Thyroid gland (tissue), 4 donors: ENCODE measurements at regions not wholly inside any gene's neighbourhood (a gene's known extent, or its start where the extent isn't known, plus 50 kb on each side); places are given as distances from the start of the nearest gene placed in this dataset.

ENCODE experiments used
- POLR2A ChIP-seq, 2 donors: fragments of 450-650 bp; IDR thresholded peaks; one replicate each; pipeline ENCODE4 v1.6.1; 2017; ENCODE audit warnings: antibody characterized with exemption in 2 of 2, mild to moderate bottlenecking in 2 of 2, moderate library complexity in 1 of 2
- TF ChIP-seq, protein P1 (sequence below), 6 experiments: fragments of 200-600 bp in 3 of 6; fragments of 450-650 bp in 3 of 6; sonication (generic) in 3 of 6; IDR thresholded peaks; one replicate each; pipeline ENCODE4 v1.5.1; 2016 to 2019; ENCODE audit warnings: antibody characterized with exemption in 6 of 6, mild to moderate bottlenecking in 2 of 6, inconsistent platforms in 1 of 6, moderate library complexity in 1 of 6

DNA sequence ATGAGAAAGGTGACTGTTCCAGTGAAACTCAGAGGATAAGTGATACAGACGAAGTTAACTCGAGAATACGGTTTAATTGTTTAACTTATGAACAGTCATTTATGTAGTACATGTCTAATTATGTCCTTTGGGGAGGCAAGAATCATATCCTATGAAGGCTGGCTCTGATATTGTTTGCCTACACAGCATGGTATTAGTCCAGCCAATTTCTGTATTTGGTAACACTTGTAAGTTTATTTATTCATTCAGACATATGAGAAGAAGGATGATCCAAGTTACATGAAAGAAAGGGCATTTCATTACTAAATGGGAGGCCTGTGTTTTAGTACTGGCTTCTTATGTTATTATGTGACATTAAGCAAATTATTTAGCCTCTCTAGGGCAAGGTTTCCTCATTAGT is 199.7 kb downstream of the NNT start:
- TF ChIP-seq, protein P1, sequence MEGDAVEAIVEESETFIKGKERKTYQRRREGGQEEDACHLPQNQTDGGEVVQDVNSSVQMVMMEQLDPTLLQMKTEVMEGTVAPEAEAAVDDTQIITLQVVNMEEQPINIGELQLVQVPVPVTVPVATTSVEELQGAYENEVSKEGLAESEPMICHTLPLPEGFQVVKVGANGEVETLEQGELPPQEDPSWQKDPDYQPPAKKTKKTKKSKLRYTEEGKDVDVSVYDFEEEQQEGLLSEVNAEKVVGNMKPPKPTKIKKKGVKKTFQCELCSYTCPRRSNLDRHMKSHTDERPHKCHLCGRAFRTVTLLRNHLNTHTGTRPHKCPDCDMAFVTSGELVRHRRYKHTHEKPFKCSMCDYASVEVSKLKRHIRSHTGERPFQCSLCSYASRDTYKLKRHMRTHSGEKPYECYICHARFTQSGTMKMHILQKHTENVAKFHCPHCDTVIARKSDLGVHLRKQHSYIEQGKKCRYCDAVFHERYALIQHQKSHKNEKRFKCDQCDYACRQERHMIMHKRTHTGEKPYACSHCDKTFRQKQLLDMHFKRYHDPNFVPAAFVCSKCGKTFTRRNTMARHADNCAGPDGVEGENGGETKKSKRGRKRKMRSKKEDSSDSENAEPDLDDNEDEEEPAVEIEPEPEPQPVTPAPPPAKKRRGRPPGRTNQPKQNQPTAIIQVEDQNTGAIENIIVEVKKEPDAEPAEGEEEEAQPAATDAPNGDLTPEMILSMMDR (IDR thresholded peaks at IDR 0.05) = no peak
- TF ChIP-seq POLR2A (IDR thresholded peaks at IDR 0.05) = no peak
